Right renal pelvis (tissue), 4 donors: ENCODE measurements at regions not wholly inside any gene's neighbourhood (a gene's known extent, or its start where the extent isn't known, plus 50 kb on each side); places are given as distances from the start of the nearest gene placed in this dataset.
"Not testable (repeated sequence)": the region's sequence is repeated elsewhere in the genome, so short reads cannot be mapped to it uniquely, and the experiment has no call there.

Experiments used
- DNase-seq, 4 donors: peaks; one replicate each; pipeline ENCODE4 v3.0.0-alpha.2; 2013; ENCODE audit warnings: low read depth in 4 of 4, low spot score in 3 of 4, missing footprints in 1 of 4

DNA sequence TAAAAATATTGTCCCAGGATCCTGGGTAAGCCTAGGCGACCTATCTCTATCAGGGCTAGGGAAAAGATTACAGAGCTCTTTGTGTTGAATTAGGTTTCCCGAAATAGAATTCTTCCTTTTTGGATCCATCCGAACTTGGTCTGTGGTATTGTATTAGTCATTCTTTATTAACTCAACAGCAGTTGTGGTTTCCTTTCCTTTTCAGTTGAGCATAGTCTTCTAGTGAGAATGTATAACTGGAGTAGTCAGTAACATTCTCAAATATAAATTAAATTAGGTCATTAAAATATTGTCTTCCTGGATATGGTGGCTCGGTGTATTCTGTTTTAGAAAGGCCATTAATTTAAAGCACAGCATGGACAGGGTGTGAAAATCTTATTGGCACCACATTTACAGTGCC is 520.4 kb downstream of the NLGN4X start:
- no peak for DNase-seq

DNA sequence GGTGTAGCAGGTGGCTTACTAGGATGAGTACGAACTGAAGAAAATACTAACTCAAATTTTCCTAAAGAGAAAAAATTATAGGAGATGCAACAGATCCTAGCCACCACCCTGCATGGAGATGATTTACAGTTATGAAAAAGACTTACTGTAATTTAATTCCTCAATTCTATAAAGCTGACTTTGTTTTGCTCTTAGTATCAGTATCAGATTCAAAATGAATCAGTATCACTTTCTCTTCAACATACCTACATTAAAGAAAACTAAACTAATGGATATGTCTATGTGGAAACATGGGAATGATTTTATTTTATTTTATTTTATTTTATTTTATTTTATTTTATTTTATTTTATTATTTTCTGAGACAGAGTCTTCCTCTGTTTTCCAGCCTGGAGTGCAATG is 525.8 kb downstream of the NLGN4X start:
- no peak for DNase-seq

DNA sequence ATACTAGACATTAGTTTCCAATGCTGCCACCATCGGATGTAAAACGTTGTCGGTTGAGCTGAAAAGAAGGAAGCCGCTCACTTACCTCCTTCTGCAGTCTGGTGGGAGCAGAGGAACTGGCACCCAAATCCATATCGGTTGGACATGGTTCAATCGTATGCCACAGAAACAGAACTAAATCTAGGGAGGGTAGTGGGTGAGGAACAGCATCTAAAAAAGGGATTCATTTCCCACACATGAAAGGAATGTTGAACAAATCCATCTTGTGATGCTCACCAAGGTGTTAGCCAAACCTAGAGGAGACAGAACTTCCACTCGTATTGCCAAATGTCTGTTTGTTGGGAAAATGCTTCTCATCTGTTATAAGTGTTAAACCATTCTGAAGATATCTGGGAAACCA is 532.7 kb downstream of the NLGN4X start:
- no peak for DNase-seq

DNA sequence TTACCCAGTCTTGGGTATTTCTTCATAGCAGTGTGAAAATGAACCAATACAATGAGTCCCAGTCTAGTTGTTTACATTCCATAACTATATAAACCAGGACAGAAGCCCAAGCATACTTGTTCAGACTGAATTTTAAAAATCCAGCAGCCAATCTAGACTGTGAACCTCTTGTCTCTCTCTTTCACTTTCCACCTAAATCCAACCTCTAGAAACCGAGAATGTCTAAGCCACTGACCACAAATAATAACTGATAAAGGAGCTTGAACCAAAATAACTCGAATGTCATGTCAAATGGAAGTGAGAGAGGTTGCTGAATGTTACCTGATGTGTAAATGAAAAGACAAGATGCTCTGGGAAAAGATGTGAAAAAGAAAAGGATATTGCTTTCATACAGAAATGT is 544.7 kb downstream of the NLGN4X start:
- DNase-seq: no peak

DNA sequence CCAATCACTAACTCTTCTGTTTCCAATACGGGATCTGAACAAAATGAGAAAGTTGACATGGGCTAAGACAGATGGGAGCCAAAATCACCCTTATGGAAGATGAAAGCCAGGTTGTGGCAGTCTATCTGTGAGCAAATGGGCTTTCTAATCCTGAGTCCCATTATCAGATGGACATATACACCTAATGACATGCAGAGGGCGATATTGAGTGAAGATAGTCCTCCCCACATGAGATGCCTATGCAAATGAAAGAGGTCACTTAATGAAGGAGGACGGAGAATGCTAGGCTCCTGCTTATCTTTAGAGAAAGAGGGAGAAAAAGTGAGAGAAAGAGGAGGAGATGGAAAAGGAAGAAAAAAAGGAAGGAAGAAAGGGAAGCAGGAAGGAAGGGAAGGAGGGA is 547.5 kb downstream of the NLGN4X start:
- no peak for DNase-seq

DNA sequence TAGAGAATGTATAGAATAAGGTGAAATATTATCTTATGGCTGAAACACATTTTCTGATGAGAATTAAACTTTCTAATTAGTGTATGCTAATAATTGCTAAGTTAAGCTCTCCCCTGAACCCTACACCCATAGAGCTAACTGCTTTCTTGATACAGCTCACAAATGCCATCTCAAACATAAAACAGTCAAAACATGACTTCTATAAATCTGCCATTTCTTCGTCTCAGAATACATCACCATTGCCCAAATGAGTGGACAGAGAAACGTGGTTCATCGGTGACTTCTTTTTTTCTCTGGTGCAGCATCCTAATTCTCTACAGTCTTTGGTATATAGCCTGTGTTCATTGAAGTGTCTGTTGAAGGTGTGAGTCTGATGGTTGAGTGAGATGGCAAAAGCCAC is 554.6 kb downstream of the NLGN4X start:
- no peak for DNase-seq

DNA sequence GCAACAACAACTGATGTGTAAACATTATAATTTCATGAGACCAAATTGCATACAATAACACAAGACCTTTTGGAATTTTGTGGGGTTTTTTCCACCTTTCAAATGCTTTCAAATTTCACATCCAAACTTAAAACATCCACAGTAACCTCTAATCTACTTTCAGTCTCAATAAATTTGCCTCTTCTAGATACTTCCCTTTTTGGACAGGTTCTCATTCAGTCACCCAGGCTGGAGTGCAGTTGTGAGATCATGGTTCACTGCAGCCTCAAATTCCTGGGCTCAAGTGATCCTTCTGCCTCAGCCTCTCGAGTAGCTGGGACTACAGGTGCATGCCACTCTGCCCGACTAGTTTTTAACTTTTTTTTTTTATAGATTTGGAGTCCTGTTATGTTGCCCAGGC is 556.6 kb downstream of the NLGN4X start:
- DNase-seq: no peak

DNA sequence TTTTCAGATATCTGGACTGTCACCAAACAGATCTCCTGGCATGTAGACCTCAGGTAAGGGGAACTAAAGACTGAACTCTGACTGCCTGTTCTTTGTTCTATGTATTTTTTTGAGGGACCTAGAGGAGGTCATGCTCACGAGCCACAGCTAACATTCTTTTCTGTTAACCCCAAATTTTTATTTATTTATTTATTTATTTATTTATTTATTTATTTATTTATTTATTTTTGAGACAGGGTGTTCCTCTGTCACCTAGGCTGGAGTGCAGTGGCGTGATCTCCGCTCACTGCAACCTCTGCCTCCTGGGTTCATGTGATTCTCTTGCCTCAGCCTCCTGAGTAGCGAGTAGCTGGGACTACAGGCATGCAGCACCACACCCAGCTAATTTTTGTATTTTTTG is 562.0 kb downstream of the NLGN4X start:
- not testable (repeated sequence) for DNase-seq

DNA sequence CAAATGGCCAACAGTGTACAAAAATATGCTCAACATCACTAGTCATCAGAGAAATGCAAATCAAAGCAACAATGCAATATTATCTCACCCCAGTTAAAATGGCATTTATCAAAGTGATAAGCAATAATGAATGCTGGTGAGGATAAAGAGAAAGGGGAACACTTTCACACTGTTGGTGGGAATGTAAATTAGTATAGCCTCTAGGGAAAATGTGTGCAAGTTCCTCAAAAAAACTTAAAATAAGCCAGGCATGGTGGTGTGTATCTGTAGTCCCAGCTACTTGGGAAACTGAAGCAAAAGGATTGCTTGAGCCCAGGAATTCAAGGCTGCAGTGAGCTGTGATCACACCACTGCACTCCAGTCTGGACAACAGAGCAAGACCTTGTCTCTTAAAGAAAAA is 572.1 kb downstream of the NLGN4X start:
- no peak for DNase-seq

DNA sequence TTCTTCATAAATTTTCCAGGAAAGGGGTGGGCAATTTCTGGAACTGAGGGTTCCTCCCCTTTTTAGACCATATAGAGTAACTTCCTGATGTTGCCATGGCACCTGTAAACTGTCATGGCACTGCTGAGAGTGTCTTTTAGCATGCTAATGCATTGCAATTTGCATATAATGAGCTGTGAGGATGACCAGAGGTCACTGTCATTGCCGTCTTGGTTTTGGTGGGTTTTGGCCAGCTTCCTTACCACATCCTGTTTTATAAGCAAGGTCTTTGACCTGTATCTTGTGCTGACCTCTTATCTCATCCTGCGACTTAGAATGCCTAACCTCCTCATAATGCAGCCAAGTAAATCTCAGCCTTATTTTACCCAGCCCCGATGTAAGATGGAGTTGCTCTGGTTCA is 577.8 kb downstream of the NLGN4X start:
- no peak for DNase-seq

DNA sequence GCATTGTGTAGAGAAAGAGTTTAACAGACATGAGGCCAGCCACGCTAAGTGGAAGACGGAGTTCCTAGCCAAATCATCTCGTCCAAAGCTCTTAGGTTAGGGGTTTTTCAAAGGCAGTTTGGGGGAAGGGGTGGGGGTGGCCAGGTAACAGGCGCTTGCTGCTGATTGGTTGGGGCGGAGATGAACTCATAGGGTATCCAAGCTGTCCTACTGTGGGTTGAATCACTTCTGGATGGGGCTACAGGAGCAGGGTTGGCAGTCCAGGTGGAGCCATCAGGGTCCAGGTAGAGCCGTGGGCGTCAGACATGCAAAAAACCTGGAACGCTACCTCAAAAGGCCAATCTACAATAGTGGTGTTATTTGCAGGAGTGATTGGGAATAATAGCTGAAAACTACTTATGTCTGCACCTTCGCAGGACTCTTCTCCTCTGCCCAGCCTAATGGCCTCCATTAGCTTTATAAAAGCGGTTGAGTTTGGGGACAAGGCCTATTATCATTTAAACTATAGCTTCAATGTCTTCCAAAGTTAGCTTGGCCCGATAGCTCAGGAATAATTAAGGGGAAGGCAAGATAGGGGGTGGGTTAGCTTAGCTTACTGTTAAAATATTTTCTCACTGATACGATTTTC is 579.6 kb downstream of the NLGN4X start:
- DNase-seq: no peak

DNA sequence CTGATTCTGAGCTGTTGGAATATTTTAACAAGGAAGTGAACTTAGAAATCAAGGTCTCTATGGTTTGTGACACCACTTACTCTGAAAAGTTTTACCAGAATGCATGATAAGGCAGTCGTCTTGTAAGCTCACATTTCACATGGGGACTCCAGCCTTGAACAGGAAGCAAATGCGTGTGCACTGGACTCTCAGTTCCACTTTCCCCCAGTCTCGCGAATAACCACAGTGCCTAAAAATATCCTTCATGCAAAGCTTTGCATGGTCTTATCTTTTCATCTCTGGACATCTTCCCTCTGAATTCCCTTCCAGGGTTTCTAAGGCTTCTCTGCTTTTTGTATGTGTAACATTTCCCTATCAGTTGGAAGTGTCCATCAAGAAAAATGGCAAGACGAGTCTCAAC is 581.8 kb downstream of the NLGN4X start:
- DNase-seq: no peak

DNA sequence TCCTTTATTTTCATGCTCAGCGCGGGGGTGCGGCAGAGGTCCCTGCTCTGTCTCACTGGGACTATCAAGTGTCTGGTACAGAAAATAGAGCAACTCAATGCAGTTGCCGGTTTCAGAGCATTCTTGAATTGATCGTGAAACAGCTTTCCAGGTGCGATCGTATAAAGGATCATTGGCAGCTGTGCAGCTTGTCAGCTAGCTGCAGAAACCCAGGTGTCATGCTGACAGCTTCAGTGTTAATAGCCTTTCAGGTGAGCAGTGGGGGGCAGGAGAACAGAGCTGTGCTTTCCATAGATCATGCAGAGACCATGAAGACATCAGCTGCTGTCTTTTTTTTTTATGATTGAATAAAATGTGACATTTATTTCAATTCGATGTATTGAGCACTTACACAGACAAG is 583.9 kb downstream of the NLGN4X start:
- no peak for DNase-seq

DNA sequence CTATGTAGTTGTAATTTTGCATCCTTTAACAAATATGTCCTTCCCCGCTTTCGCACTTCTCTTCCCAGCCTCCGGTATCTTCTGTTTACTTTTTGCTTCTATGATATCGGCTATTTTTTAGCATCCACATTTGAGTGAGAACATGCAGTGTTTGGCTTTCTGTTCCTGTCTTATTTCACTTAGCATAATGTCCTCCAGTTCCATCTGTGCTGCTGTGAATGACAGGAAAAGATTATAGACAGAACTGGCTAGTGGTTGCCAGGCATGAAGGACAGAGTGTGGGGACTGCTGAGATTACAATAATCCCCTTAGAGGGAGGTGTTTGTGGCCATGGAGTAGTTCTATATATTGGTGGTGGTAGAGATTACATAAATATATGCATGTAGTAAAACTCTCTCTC is 588.6 kb downstream of the NLGN4X start:
- no peak for DNase-seq

DNA sequence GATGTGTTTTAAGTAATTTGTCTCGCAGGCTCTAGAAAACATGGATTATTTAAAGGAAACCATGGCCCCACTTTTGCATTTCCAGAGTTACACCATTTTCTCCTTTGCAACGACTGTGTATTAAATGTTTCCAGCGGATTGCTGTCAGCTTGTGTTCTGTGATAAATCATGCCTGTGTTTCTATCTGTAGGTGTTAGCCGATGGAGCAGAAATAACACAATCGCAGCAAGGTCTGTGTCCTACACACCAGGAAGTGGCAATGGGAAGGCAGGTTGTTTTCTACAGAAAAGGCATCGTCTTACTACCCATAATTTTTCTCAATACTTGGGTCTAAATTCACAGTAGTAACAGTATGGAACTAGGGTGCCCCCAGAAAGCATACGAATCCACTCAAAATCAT is 590.1 kb downstream of the NLGN4X start:
- DNase-seq: no peak

DNA sequence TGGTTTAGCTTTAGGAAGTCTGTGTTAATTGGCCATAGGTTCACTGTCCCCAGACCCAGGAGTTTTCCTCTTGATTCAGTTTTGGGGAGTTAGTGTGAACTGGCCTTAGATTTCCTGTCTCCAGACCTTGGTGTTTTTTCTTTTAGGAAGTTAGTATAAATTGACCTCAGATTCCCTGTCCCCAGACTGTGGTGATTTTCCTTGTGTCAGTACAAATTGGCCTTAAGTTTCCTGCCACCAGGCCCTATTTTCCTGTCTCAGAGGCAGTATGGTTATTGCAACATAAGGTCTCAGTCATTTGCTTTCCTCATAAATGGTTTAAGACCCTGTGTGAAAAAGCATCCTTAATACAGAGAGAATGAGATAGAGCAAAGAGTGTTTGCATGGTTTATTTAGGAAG is 595.8 kb downstream of the NLGN4X start:
- DNase-seq: no peak

DNA sequence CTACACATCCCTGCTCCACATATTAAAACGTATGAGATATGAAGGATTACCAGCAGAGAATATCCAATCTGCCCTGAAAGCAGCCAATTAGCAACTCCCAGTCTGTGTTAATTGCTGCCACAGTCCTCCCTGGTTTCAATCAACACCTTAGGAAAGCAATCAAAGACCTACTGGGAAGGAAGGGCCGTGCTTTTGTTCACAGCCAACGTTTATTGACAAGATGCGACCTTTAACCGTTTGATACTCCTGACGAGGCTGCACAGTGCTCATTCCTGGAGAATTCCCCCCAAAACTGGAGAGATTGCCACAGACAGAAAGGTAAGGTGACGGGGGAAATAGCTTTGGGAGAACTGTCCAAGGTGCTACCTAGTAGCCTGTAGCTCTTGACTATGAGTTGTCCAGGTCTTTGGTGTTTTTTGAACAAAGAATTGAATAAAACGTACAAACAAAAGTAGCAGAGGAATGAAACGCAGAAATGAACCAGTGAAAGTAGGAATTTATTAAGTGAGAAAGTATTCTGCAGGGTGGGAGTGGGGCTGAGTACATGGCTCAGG is 596.5 kb downstream of the NLGN4X start:
- DNase-seq: no peak

DNA sequence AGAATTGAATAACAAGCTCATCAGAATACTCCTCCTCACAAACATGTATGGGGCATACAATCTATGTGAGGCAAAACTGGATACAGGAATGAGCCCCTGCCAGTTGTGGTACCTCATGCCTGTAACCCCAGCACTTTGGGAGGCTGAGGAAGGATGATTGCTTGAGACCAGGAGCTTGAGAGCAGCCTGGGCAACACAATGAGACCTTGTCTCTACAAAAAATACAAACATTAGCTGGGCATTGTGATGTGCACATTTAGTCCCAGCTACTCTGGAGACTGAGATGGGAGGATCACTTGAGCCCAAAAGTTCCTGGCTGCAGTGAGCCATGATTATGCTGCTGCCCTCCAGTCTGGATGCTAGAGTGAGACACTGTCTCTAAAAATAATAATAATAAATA is 611.0 kb downstream of the NLGN4X start:
- DNase-seq: no peak

DNA sequence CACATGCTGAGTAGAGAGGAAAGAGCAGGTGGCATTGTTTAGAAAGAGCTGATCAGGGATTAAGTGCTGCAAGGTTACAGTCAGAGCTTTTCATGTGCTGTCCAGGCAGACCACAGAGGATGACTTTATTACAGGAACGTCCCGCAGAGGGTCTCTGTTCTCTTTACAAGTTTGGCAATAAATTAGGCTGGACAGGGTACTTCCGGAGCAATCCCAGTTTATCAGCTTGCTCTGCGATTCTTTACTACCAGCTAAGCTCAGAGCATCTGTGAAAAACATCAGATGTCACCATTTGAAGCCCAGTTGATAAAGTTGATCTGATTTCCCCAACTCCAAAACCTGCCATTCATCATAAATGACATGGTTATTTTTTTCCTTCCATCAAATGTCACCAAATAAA is 633.1 kb downstream of the NLGN4X start:
- no peak for DNase-seq

DNA sequence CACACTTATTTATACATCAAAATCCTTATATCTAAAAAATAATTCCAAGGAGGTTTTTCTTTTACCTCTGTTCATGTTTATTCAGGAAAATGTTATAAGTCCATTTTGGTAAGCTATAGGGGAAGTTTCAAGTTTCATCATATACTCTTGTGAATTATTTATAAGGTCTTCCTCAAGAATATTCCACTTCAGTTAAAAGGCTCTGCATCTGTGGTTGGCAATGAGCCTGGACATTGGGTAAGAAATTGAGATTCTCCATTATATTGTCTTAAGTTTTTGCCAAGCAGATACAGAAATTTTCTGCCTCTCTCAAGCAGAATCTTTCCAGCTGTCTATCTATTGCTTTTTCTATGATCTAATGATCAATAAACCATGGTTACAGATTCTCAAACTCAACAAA is 641.9 kb downstream of the NLGN4X start:
- DNase-seq: no peak

DNA sequence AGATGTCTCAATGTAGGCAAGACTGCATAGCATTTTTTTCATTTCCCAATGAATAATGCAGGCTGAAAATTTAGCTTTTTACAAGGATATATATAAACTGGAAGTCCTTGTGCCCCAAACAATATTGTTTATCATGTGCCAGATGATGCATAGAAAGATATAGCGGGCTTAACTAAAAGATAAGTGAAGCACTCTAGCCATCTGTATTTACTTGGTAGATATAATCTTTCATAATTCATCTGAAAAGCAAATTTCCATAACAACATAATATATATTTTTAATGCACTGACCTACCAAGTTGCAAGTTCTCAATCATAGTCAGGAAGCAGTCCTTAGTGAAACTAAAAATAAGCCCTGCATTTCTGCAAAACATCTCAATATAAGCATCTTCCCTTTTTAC is 653.3 kb downstream of the NLGN4X start:
- no peak for DNase-seq

DNA sequence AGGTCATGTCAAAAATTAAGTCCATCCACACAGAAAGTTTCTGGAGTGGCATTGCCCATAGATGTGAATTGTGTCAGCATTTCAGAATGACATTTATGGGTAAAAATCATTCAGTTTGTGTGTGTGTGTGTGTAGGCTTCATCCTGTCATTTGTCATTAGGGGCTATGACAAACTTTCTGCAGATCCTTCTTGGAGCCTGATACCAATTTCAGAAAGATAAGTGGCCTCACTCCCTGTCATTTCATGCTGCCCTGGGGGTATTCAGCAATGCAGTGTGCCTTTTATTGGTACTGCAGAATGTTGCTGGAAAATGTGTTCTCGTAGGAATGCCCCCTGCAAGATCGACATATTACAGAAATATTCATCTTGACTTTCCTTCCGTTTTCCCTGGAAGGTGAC is 659.7 kb downstream of the NLGN4X start:
- DNase-seq: no peak

DNA sequence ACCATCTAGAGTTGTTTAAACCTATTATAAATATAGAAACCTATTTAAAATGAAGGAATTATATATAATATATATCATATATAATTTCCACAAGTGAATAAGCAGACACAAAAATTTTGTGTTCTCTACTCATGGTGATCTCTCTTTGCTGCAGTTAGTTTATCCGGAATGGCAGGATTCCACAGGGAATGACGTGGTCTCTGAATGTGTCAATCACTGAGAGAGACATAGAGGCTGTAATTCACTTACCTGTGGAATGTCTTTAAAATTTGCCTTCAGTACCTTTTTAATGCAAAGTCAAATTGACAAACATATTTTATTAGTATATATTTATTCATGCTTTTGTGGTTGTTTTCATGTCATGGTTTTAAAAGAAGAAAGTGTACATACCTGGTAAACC is 669.3 kb downstream of the NLGN4X start:
- no peak for DNase-seq
